Colon (tissue), 2 donors: ENCODE measurements at regions not wholly inside any gene's neighbourhood (a gene's known extent, or its start where the extent isn't known, plus 50 kb on each side); places are given as distances from the start of the nearest gene placed in this dataset.

Experiments
- FAIRE-seq: peaks from 2 replicates; lab custom pipeline; 2012; peaks lifted over from hg19 to GRCh38; lab: Jason Lieb, UNC
- donor health status: control.
- donor health status: control.

DNA sequence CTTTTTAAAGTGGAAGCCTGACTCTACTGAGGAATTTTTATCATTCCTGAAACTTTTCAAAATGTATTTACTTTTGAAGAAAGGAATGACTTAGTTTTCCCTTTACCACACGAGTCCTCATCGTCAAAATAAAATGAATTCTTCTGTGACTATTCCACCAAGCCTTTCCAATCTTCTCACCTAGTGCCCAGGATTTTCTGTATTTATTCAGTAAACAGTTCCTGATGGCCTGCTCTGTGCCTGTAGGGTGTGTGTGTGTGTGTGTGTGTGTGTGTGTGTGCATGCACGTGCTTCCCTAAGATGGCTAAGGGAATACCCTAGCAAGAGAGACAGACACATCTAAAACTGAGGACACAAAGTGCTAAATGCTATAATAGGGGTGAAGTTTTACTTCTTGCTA, 395.0 kb upstream of the USP24 start:
- FAIRE-seq: no peak

DNA sequence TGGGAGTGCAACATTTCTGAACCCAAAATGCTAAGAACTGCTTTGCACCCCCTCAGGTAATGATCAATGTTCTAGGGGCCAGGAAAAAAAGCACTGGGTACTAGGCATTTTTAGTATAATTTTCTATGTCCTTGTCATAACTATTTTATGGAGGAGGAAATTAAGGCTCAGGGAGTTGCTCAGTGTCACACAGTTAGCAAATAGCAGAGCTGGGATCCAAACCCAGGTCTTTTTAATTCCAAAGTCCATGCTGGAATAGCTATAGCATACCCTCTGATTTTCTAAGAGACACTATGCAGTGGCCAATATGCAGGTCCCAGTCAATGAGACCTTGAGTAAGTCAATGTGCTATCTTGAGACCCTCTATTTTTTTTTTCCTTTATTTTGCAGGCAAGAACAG, 394.5 kb upstream of the USP24 start:
- no peak for FAIRE-seq

DNA sequence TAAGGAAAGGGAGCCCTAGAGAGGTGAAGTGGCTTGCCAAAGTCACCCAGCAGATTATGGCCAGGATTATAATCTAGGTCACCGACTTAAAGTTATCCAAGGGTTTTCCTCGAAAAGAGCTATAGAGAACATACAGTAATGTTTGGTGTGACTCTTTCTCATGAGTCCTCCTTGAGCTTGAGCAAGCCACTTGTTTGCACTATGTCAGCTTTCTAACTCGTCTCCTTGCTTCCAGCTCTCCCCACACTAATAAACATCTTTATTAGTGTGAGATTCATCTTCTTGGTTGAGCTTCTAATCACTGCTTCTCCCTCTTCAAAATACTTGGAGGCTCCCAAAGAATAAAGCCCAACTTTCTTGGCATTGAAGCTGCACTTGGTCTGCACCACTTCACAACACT, 390.0 kb upstream of the USP24 start:
- FAIRE-seq: no peak

DNA sequence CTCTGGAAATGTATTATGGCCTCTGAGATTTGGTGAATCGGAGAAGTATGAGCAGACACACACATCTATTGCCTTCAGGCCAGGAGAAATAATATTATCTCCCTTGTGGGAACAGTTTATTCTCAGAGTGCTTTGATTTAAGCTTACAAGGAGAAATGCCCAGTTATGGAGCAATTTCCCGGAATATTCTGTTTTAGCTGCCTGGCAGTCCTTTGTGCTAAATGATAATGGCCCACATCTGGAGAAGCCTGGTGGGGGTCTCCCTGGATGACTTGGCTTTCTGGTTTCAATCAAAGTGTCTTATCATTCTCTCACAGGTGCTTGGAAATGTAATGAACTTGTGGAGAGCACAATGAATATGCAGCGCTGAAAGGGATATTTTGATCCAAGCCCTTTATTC, 389.6 kb upstream of the USP24 start:
- FAIRE-seq: no peak

DNA sequence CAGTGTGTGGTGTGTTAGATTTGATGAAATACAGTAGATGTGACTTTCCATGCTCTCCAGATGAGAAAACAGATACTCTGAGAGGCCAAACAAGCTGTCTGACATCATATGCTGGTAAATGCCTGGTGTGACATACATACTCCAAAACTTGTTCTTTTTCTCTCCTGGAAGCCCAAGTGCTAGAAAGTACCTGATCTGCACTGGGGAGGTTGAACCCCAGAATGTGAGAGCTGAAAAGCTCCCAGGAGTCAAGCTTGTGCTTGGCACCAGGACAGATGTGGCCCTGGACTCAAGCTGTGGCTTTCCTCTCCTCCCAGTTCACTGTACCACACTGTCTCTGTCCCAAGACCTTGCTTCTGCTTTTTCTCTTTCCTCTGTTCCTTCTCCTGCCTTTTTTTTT, 389.0 kb upstream of the USP24 start:
- FAIRE-seq: no peak

DNA sequence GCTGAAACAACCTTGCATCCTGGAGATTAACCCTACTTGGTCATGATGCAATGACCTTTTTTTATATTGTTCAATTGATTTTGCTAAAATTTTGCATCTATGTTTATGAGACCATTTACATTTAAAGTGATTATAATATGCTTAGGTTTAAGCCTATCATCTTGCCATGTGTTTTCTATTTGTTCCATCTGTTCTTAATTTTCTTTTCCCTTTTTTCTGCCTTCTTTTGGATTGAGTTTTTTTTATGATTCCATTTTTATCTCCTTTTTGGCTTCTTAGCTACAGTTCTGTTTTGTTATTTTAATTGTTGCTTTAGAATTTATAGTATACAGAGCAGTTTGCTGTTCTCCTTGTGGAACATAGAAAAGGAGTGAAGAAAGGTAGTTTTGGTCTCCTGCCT, 385.1 kb upstream of the USP24 start:
- FAIRE-seq: no peak

DNA sequence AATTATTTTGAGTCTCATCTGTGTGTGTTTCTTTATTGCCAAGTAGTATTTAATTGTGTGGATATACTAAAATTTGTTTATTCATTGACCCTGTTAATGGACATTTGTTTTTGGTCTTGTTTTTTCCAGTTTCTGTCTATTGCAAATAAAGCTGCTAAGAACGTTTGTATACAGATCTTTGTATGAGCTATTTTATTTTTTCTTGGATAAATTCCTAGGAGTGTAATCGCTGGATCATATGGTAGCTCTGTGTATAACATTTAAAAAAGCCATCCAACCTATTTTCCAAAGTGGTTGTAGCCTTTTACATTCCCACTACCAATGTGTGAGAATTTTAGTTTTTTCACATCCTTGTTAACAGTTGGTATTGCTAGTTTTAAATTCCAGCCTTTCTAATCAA, 382.7 kb upstream of the USP24 start:
- FAIRE-seq: no peak

DNA sequence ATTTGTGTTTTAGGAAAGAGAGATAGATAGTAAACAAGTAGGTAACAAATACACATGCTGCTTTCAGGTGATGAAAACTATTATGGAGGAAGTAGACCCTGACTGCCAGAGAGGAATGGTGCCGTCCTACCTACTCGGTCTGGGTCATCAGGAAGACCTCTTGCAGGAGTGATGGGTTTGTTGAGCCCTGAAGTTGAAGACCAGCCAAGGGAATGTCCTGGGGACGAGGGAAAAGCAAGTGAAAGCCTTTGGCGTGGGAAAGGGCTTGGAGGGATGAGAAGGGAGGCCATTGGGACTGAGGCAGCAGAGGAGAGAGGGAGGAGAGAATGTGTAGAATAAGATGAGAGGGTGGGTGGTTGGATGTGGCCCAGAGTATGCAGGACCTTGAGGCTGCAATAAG, 379.5 kb upstream of the USP24 start:
- no peak for FAIRE-seq

DNA sequence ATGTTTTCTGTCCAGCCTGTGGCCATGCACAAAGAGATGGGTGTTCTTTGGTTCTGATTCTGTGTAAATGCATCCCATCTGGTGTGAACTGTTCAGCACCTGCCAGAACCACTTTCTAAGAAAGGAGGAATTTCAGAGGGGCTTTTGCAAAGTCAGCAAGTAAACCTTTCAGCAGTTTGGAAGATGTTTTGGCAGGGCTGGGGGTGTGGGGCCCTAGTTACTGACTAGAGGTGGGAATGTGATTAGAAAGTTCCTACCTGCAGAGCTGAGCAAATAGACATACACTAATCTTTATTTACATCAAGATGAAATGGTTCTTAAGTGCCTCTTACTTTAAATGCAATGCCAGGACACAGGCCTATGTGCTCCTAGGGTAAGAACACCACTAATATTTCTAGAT, 378.1 kb upstream of the USP24 start:
- FAIRE-seq: no peak

DNA sequence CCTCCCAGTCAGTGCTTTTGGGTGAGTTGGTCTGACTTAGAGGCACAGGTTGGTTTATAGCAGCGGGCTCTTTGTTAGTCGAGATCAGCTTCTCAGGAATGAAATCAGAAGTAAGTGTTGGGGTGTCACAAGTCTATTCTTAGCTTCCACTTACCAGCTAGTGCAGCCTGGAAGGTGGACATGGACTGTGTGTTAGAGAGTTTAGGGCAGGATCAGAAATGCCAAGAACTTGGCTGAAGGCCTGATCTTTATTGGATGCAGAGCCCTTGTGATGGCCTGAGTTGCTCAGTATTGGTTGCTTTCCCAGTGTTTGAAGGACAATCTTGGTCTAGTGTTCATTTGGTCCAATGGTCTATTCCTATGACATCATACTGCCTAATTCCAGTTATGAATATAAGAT, 377.0 kb upstream of the USP24 start:
- no peak for FAIRE-seq

DNA sequence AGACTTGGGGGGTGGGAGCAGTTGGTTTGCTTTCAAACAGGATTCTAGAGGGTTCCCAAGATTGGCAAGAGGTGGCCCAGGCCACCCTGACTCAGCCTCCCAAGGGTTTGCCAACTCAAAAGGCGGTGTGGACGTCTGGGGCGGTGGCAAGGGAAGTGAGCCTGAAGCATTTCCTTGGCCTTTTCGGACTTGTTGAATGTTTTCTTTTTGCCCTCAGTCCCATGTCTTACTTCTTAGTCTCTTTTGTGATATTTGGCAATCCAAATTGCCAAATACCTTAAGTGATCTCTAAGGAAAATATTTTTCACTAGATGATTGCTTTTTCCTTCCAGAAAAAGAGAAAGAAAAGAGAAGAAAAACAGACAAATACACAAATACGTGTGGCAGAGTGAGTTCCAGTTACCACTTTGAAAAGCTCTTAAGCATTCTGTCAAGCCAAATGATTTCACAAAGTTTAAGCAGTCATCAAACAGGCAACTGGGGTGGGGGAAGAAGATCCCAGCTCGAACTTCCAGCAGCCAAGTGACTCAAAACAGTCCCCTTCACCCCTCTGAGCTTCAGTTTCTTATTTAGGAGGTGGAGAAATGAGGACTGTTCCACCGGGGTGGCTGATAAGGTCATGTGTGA, 374.6 kb upstream of the USP24 start:
- no peak for FAIRE-seq

DNA sequence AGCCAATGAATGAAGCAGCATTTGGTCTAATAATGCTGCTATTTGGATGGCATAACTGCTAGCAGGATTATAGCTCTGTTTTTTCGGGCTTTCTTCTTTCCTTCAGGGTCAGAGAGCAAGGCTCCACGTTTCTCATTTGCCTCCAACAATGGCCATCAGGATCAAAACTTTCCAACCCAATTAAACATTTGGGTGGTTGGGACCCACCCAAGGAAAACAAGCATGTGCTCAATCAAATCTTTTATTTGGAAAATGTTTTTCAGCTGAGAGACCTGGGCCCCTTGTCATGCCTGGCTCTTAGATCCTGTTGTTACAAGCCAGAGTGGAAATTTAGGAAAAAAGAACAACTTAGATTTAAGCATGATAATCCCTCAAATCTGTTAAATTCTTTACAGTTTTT, 373.1 kb upstream of the USP24 start:
- FAIRE-seq: no peak

DNA sequence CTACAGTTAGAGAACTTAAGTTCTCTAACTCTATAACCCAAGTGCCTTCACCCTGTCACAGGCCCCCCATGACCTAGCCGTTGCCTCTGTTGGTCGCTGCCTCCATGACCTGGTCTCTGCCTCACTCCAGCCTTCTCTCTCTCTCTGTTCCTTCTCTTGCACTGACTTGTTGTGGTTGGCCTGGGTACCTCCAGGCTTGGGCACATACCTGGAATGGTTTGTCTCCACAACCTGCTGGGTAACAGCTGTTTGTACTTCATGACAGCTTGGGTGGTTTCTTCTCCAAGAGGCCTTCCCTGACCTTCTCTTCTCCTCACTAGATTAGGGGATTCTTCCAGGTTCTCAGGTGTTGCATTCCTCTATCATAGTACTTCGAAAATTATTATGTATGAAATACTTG, 371.6 kb upstream of the USP24 start:
- no peak for FAIRE-seq

DNA sequence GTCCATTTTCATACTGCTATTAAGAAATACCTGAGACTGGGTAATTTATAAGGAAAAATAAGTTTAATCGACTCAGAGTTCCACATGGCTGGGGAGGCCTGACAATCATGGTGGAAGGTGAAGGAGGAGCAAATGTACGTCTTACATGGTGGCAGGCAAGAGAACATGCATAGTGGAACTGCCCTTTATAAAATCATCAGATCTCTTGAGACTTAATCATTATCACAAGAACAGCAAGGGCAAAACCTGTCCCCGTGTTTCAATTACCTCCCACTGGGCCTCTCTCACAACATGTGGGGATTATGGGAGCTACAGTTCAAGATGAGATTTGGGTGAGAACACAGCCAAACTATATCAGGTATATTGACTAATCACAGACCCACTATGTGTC, 370.2 kb upstream of the USP24 start:
- FAIRE-seq: no peak

DNA sequence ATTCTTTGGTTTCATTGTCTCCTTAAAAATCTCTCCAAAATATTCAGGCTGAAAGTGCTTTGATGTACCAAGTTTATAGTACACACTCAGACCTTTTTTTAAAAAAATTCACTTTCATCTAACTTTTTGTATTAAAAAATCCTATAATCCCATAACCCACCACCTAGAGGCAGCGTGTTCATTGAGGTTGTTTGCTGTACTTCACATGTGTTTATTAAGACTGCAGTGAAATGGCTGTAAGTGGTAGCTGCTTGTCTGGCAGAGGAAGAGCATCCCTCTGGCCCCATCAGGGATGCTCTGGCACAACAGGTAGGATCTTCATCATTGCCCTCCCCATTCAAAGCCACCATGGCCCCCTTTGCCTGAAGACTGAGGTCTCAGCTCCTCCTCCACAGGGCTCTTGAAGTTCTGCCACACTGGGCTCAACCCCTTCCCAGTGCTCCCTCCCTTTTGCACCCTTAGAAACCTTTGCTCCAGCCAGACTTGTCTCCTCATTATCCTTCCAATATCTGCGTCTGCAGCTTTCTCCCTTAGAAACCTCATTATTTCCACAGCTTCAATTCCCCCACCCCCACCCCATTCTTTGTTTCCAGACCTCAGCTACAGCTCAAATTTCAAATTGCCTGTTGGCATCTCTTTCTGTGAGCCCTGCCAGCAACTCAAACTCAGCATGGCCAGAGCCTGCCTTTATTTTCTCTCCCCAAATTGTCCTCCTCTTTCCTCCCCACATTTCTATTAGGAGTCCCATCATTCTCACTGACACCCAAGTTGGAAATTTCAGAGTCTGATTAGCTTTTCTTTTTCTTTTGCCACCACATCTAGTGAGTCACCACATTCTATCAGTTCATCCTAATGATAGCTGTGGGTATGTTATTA, 369.6 kb upstream of the USP24 start:
- FAIRE-seq: no peak

DNA sequence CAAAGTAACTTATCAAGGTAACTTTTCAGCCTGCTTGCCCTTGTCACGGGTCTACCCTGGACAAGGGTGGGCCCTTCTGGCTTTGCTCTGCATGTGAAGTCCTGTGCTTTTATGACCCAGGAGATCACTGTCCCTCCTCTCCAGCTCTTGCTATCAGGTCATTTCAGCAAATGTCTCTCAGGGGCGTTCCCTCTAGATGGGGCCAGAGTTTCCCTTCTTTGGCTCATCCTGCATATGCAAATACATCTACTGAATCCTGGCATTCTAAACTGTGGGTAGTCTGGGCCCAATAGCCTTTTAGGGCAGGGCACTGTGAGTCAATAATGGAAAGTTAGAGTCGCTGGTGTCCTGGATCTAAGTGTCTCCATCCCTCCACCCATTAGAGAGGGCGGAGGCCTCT, 366.9 kb upstream of the USP24 start:
- FAIRE-seq: no peak

DNA sequence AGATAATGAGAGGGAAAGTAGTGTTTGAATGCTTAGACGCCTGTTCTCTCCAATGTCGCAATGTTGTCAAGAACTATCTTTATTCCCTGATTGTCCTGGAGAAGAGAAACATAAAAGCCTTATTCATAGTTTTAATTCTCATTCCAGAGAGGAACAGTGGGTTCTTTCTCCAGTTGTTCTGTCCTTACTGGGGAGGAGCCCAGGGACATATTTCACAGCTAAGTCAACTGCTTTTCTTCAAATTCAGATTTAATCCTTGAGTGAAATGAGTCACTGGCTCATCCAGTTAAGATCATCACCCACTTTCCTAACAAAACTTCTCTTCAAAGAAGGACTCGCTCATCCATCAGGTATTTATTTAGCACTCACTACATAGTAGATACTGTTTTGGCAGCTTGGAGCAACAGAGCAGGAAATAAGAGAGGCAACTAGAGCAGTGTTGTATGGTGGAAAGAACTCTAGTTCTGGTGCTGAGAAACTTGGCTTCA, 365.7 kb upstream of the USP24 start:
- no peak for FAIRE-seq

DNA sequence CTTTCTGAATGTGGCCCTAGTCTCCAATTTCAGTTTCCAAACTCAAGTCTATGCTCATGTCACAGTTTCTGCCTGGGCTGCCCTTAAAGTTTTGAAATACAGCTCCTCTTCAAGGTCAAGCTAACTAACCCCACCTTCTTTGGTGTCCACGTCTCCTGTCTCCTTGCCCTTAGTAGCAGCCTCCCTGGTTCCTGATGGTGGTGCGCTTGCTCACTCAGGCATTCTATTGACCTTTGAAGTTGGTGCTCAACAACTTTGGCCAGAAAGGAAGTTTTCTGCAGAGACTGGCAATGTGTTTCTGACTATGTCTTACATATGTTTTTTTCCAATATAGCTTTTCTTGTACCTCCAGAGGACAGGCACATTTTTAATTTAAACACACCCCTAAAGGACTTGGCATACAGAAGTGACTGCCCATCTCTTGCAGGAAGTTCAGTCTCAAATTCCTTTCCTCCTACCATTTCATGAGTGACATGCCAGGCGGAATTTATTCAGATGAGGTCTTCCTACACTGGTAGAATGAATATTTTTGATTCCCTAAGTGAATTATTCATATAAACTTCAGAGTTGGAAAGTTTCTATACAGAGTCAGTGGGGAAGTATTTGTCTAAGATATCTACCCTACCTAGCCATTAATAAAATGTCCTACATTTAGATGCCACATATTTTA, 364.3 kb upstream of the USP24 start:
- no peak for FAIRE-seq

DNA sequence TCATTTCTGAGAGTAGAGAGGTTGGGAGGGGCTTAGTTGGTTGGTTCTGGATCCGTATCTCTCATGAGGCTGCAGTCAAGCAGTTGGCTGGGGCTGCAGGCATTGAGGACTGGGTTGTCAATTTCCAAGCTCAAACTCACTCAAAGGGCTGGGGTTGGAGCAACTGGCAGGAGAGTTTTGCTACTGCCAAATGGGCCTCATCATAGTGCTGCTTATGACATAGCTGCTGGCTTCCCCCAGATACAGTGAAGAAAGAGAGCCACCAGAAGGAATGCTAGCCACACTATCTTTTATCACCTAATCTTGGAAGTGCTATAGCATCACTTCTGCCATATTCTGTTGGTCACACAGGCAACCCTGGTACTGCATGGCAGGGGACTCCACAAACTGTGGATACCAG, 363.5 kb upstream of the USP24 start:
- FAIRE-seq: no peak

DNA sequence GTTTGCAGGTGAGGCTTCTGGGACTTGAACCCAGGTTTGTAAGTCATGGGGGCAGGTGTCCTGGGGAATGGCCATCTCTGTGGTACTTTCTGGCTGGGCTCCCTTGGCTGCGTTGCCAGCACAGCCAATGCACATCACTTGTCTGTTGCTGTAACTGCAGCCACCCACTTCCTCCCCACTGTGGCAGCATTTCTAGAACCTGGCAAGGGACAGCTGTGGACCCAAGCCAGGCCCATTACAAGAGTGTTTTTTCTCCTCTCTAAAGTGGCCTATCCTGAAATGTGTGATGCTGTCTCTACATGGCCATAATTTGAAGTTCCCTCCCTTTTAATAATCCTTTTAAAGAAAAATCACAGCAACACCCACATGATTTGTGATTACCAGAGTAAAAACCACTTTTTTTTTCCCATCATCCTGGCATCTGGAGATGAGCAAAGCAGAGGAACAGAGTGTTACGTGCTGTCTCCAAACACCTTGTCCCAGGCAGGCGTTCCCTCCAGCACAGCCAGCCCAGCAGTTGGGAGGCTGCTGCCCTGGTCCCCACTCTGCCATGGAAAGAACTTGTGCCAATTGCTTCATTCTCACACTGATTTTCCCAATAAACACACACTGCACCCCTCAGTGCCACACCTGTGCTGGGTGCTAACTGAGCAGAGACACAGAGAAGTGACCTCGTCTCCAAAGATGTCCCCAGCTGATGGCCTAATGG, 360.6 kb upstream of the USP24 start:
- no peak for FAIRE-seq

DNA sequence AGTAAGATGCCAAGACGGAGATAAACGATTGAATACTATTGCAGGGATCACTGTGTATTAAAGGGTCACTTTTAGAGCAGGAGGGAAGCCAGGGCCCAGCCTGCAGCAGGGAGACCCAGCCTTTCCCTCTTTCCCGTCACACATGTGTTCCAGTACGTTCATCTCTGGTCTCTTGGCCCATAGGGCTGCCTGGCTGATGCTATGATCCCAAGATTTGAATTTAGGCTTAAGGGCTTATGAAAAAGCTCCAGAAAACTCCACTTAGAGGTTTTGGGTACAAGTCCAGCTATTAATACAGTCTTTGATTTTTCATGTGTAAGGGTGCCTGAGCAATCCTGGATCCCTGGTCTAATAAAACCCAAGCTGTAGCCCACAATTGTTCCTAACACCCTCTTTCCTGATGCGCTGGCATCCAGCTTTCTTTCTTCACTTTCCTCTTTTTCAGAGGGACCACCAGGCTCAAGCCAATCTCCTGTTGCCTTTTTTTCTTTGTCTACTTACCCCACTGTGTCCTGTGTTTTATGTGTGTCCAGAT, 359.6 kb upstream of the USP24 start:
- no peak for FAIRE-seq
